IMR-90 (cell line): ENCODE measurements at regions not wholly inside any gene's neighbourhood (a gene's known extent, or its start where the extent isn't known, plus 50 kb on each side); places are given as distances from the start of the nearest gene placed in this dataset.
A peak's percentile ranks its signal among the peaks of the same experiment; 100 is the strongest.

ENCODE experiments used
- ATAC-seq: fragments of 200-7000 bp; cut with Tn5 transposase; 2 replicates; pipeline ENCODE4 v1.9.1; 2020; ENCODE audit warnings: low read depth, mild to moderate bottlenecking, moderate library complexity
- BruUV-seq: library from RNA; stranded (reverse); fragments of 400-500 nt; replicated peaks from 2 replicates; lab custom pipeline; 2021; lab: Mats Ljungman, UMichigan
- CTCF ChIA-PET: fragments of 300-600 bp; formaldehyde crosslinking; extraction: SDS; loops from one replicate; lab custom pipeline; 2021; ENCODE audit warnings: antibody characterized with exemption; lab: Yijun Ruan, JAX
- POLR2A ChIA-PET: fragments of 300-600 bp; sonication (Branson Sonifier 250); formaldehyde crosslinking; loops from one replicate; lab custom pipeline; 2022; ENCODE audit warnings: antibody characterized with exemption; ENCODE audit not compliant: unreplicated experiment; lab: Charles Lee
- DNase-seq: peaks from one replicate; pipeline ENCODE4 v3.0.0; 2013
- H2AFZ ChIP-seq: replicated peaks from 2 replicates; pipeline ENCODE3; 2013; ENCODE audit warnings: low read length, mild to moderate bottlenecking; ENCODE audit not compliant: poor library complexity
- H2AK5ac ChIP-seq: 2 replicates; pipeline ENCODE4 v1.6.1; 2013; ENCODE audit warnings: low read depth, low read length, inconsistent platforms
- H2AK9ac ChIP-seq: replicated peaks from 2 replicates; pipeline ENCODE3; 2013; ENCODE audit warnings: mild to moderate bottlenecking, low read depth, low read length, moderate library complexity; ENCODE audit not compliant: poor library complexity
- H2BK120ac ChIP-seq: 2 replicates; pipeline ENCODE4 v1.6.1; 2013; ENCODE audit warnings: low read depth, low read length, inconsistent platforms
- H2BK15ac ChIP-seq: 3 replicates; pipeline ENCODE4 v1.6.1; 2013; ENCODE audit warnings: low read depth, low read length, inconsistent platforms
- H2BK20ac ChIP-seq: 2 replicates; pipeline ENCODE4 v1.6.1; 2013; ENCODE audit warnings: low read depth, mild to moderate bottlenecking, inconsistent platforms, low read length, moderate library complexity
- H2BK5ac ChIP-seq: 2 replicates; pipeline ENCODE4 v1.6.1; 2013; ENCODE audit warnings: mild to moderate bottlenecking, low read depth, low read length, inconsistent platforms; ENCODE audit not compliant: poor library complexity, severe bottlenecking
- H3K14ac ChIP-seq: replicated peaks from 2 replicates; pipeline ENCODE4 v1.6.1; 2013; ENCODE audit warnings: low read depth, low read length, inconsistent platforms
- H3K18ac ChIP-seq: 2 replicates; pipeline ENCODE4 v1.6.1; 2013; ENCODE audit warnings: low read depth, low read length, control low read depth
- H3K23ac ChIP-seq: 2 replicates; pipeline ENCODE4 v1.6.1; 2013; ENCODE audit warnings: low read depth, low read length, inconsistent platforms
- H3K27ac ChIP-seq: 2 replicates; pipeline ENCODE4 v1.5.1; 2013; ENCODE audit warnings: mild to moderate bottlenecking, control low read depth, low read length; ENCODE audit not compliant: insufficient read depth
- H3K27me3 ChIP-seq: 2 replicates; pipeline ENCODE4 v1.6.1; 2013; ENCODE audit warnings: low read length; ENCODE audit not compliant: control insufficient read depth, insufficient read depth
- H3K36me3 ChIP-seq: 2 replicates; pipeline ENCODE4 v1.6.1; 2013; ENCODE audit warnings: low read length, mixed read lengths; ENCODE audit not compliant: control insufficient read depth, insufficient read depth
- H3K4ac ChIP-seq: 2 replicates; pipeline ENCODE4 v1.6.1; 2013; ENCODE audit warnings: low read depth, low read length, inconsistent platforms
- H3K4me1 ChIP-seq: 2 replicates; pipeline ENCODE4 v1.6.1; 2013; ENCODE audit warnings: low read length, mixed read lengths; ENCODE audit not compliant: control insufficient read depth, insufficient read depth
- H3K4me2 ChIP-seq: 2 replicates; pipeline ENCODE4 v1.6.1; 2013; ENCODE audit warnings: low read depth, mild to moderate bottlenecking, control low read depth, low read length, moderate library complexity
- H3K4me3 ChIP-seq: 2 replicates; pipeline ENCODE4 v1.5.1; 2013; ENCODE audit warnings: low read depth, mild to moderate bottlenecking, control low read depth, low read length, moderate library complexity; ENCODE audit not compliant: insufficient read depth
- H3K56ac ChIP-seq: 2 replicates; pipeline ENCODE4 v1.6.1; 2013; ENCODE audit warnings: low read length, inconsistent platforms; ENCODE audit not compliant: insufficient read depth; ENCODE audit errors: extremely low read depth
- H3K79me1 ChIP-seq, 2 experiments: 2 replicates each; pipeline ENCODE4 v1.6.1; 2013; ENCODE audit warnings: low read length in 2 of 2, inconsistent platforms in 1 of 2, low read depth in 1 of 2
- H3K9ac ChIP-seq: 2 replicates; pipeline ENCODE4 v1.6.1; 2013; ENCODE audit warnings: low read depth, low read length, control low read depth
- H3K9me1 ChIP-seq: 2 replicates; pipeline ENCODE4 v1.6.1; 2013; ENCODE audit warnings: low read length, inconsistent platforms; ENCODE audit not compliant: insufficient read depth
- H3K9me3 ChIP-seq: 2 replicates; pipeline ENCODE4 v1.6.1; 2013; ENCODE audit warnings: low read length; ENCODE audit not compliant: control insufficient read depth, insufficient read depth
- H4K20me1 ChIP-seq: 2 replicates; pipeline ENCODE4 v1.6.1; 2013; ENCODE audit warnings: low read length, inconsistent platforms; ENCODE audit not compliant: insufficient read depth
- H4K5ac ChIP-seq: 2 replicates; pipeline ENCODE4 v1.6.1; 2013; ENCODE audit warnings: mild to moderate bottlenecking, low read depth, low read length, control low read depth
- H4K8ac ChIP-seq, 2 experiments: 2 replicates each; pipeline ENCODE4 v1.6.1; 2013; ENCODE audit warnings: low read depth in 2 of 2, low read length in 2 of 2, control low read depth in 1 of 2, inconsistent platforms in 1 of 2
- H4K91ac ChIP-seq: 2 replicates; pipeline ENCODE4 v1.6.1; 2013; ENCODE audit warnings: low read depth, low read length, inconsistent platforms; ENCODE audit not compliant: insufficient read depth
- BHLHE40 ChIP-seq: fragments of 150-350 bp; IDR thresholded peaks from 2 replicates; pipeline ENCODE4 v1.6.1; 2016; ENCODE audit warnings: mild to moderate bottlenecking, low read depth, low read length
- CEBPB ChIP-seq: IDR thresholded peaks from 2 replicates; pipeline ENCODE4 v1.6.1; 2012; ENCODE audit warnings: low read depth, low read length, improper control_type of control experiment
- CHD1 ChIP-seq: IDR thresholded peaks from 2 replicates; pipeline ENCODE4 v1.6.1; 2012; ENCODE audit warnings: low read depth, low read length, improper control_type of control experiment
- MAZ ChIP-seq: IDR thresholded peaks from 2 replicates; pipeline ENCODE4 v1.6.1; 2012; ENCODE audit warnings: low read depth, mild to moderate bottlenecking, low read length, improper control_type of control experiment, moderate library complexity, borderline replicate concordance
- POLR2A ChIP-seq: IDR thresholded peaks from 2 replicates; pipeline ENCODE4 v1.6.1; 2012; ENCODE audit warnings: mild to moderate bottlenecking, low read depth, low read length
- SMC3 ChIP-seq: fragments of 150-350 bp; IDR thresholded peaks from 2 replicates; pipeline ENCODE4 v1.6.1; 2016; ENCODE audit warnings: low read depth, mild to moderate bottlenecking, antibody characterized with exemption, low read length, moderate library complexity
- WGBS, 2 experiments: methylation state at CpG; one replicate each; pipeline versions ENCODE4 v1.1.5 to v1.1.7; 2013; ENCODE audit warnings: missing lambda C conversion rate in 2 of 2; ENCODE audit not compliant: insufficient read length in 1 of 2; ENCODE audit errors: extremely low coverage in 2 of 2; 5-methylcytosine and 5-hydroxymethylcytosine counted together
- dilution Hi-C: fragments of 300-500 bp; cut with HindIII; formaldehyde crosslinking; loops from one replicate; pipeline ENCODE4 v1.14.3; 2018; ENCODE audit warnings: low sequenced_read_pairs; ENCODE audit not compliant: unreplicated experiment
- in situ Hi-C: fragments of 300-500 bp; cut with MboI; formaldehyde crosslinking; loops from 3 replicates; pipeline ENCODE4 v1.14.3; 2019; ENCODE audit warnings: low sequenced_read_pairs, inconsistent platforms, mixed read lengths
- intact Hi-C: fragments of 100-400 bp; cut with micrococcal nuclease; formaldehyde crosslinking; loops from 2 replicates; pipeline ENCODE4 v1.10.0; 2022
- TF ChIP-seq, protein P1 (sequence below): fragments of 150-350 bp; IDR thresholded peaks from 2 replicates; pipeline ENCODE4 v1.6.1; 2017; ENCODE audit warnings: mild to moderate bottlenecking, antibody characterized with exemption, low read length, low read depth
- TF ChIP-seq, protein P2 (sequence below): fragments of 150-350 bp; IDR thresholded peaks from 2 replicates; pipeline ENCODE4 v1.6.1; 2016; ENCODE audit warnings: low read depth, mild to moderate bottlenecking, low read length, moderate library complexity, borderline replicate concordance

DNA sequence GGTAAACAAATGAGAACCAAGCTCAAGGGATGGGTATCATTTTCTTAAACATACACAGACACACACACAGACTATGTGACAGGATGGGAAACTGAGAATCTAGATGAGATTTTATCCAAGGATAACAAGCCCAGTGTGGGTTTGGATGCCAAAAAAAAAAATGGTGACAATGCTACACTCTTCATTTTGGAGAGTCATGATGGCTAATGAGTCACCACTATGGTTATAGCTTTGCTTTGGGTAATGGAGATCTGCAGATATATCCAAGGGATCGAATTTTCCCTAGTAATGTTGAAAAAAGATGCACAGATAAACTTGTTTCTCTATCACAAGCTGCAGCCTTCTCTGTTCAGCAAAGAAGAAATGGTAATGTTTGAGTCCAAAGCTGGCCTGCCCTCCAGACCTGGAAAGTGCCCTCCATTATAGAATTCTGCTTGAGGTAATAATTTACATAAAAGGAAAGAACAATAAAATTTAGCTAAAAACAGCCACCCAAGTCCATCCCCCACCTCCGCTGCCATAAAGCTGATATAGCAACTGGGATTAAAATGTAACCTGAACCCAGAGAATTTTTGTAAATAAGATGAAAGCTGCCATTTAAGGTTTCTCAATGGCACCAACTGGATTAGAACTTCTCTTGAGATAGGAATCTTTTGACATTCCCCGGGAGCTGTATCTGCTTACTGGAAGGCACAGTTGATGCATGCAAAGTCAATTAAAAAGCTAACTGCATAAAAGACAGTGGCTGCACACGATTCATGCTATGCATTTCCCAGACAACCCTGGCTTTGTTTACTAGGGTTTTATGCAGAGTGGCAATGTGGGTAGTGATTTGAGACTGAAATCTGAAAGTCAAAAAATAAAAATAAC is 395.2 kb upstream of the LYPLAL1 start (continued):
- TF ChIP-seq, protein P1, sequence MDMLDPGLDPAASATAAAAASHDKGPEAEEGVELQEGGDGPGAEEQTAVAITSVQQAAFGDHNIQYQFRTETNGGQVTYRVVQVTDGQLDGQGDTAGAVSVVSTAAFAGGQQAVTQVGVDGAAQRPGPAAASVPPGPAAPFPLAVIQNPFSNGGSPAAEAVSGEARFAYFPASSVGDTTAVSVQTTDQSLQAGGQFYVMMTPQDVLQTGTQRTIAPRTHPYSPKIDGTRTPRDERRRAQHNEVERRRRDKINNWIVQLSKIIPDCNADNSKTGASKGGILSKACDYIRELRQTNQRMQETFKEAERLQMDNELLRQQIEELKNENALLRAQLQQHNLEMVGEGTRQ, result no peak

DNA sequence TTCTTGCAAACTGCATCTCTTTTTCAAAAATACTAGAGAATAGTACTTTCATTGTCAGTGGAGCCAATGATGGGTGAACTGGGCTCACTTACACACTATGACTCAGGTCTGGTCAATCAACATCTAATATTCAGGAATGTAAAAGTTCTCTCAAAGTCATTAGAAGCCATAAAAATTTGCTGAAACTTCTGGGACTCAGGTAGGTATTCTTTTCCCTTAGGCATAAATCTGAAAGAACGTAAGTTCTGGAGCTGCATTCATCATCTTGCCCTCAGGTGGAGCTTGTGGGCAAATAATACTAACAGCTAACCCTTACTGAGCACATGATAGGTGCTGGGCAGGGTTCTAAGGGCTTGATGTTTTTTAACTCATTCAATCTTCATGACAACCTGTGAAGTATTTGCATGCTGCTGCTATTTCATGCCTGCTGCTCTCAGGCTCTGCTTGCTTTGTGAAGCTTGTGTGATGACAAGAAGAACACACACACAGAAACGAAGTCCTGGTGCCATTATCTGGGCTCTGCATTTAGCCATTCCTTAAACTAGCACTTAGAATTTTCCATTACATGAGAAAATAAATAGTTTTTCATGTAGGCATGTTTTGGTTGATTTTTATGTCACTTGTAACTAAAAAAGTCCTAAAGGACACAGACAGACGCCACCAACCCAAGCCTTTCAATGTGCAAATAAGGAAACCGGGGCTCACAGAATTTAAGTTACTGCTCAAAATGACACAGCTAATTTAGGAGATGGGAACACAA is 394.2 kb upstream of the LYPLAL1 start:
- no peak overlapping the region for H3K56ac ChIP-seq
- ChIA-PET POLR2A (no interaction called here), CTCF (interaction anchor here (0.5 to 0.6 kb wide), 3 partner anchors 28 to 349 kb away, joined by 3 to 4 read pairs (median 3); no protein-coding TSS in a partner anchor)
- intact Hi-C loops (no loop called here), in situ Hi-C loops (no loop called here), dilution Hi-C loops (no loop called here)
- no CpG with 5 or more reads among the region's 4 CpGs for WGBS, 2 experiments
- ATAC-seq (peak; percentile 24; the same call in 1 of the 2 replicates), DNase-seq (peak; percentile 64)
- no peak overlapping the region for H2AK5ac ChIP-seq
- H3K14ac ChIP-seq, result no peak overlapping the region
- no TSS peak for BruUV-seq
- no peak overlapping the region for H3K23ac ChIP-seq
- no peaks in the 10 kb centered on the region for H3K9me1 ChIP-seq
- H2AFZ ChIP-seq, result no peak overlapping the region
- no peak overlapping the region for H4K91ac ChIP-seq
- H2BK15ac ChIP-seq, result no peak overlapping the region
- no peak overlapping the region for H2BK5ac ChIP-seq
- no peaks in the 10 kb centered on the region for H3K79me1 ChIP-seq
- H2BK20ac ChIP-seq, result no peak overlapping the region
- H4K5ac ChIP-seq, result no peak overlapping the region
- H3K9me3 ChIP-seq, result no peaks in the 10 kb centered on the region
- no peaks in the 10 kb centered on the region for H4K20me1 ChIP-seq
- H2BK120ac ChIP-seq, result no peak overlapping the region
- H3K27me3 ChIP-seq, result no peaks in the 10 kb centered on the region
- no peak overlapping the region for H4K8ac ChIP-seq
- no peak overlapping the region for H3K18ac ChIP-seq
- H3K27ac ChIP-seq, result no peak overlapping the region
- H3K4me1 ChIP-seq, result no peaks in the 10 kb centered on the region
- H3K36me3 ChIP-seq, result no peaks in the 10 kb centered on the region
- TF ChIP-seq, protein P2, sequence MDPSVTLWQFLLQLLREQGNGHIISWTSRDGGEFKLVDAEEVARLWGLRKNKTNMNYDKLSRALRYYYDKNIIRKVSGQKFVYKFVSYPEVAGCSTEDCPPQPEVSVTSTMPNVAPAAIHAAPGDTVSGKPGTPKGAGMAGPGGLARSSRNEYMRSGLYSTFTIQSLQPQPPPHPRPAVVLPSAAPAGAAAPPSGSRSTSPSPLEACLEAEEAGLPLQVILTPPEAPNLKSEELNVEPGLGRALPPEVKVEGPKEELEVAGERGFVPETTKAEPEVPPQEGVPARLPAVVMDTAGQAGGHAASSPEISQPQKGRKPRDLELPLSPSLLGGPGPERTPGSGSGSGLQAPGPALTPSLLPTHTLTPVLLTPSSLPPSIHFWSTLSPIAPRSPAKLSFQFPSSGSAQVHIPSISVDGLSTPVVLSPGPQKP, result no peak
- TF ChIP-seq POLR2A (no peak), CEBPB (no peak), BHLHE40 (no peak), SMC3 (no peak), MAZ (no peak), CHD1 (no peak)
- TF ChIP-seq, protein P1, result no peak
- no peak overlapping the region for H3K9ac ChIP-seq
- no peak overlapping the region for H3K4ac ChIP-seq
- H3K4me3 ChIP-seq, result no peak overlapping the region
- H2AK9ac ChIP-seq, result no peak overlapping the region
- no peak overlapping the region for H3K4me2 ChIP-seq
